HG02678 (cell line): ENCODE measurements at regions not wholly inside any gene's neighbourhood (a gene's known extent, or its start where the extent isn't known, plus 50 kb on each side); places are given as distances from the start of the nearest gene placed in this dataset.

ENCODE experiments used
- ATAC-seq: cut with Tn5 transposase; IDR thresholded peaks from one replicate; pipeline ENCODE4 v1.9.1; 2021; ENCODE audit warnings: mild to moderate bottlenecking, moderate library complexity; ENCODE audit not compliant: unreplicated experiment

DNA sequence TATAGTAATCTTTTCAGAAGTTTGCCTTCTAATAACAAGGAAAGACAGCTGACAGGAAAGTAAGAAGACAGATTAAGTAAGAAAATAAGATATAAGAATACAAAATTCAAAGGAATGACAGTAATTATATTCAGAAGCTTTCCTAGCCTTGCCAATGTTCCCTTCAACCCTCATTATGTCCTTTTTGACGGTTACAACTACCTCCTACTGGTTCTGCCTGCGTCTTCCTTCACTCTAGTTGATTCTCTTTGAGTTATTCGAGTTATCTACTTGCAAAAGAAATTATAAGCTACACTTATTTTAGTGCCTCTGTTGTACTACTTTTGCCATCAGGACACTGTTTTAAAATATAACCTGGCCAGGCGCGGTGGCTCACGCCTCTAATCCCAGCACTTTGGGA, 218.9 kb upstream of the GYPC start:
- no peak for ATAC-seq

GRCh38 chr2:126444512-126444911, 211.4 kb upstream of the GYPC start:
- ATAC-seq: no peak

DNA sequence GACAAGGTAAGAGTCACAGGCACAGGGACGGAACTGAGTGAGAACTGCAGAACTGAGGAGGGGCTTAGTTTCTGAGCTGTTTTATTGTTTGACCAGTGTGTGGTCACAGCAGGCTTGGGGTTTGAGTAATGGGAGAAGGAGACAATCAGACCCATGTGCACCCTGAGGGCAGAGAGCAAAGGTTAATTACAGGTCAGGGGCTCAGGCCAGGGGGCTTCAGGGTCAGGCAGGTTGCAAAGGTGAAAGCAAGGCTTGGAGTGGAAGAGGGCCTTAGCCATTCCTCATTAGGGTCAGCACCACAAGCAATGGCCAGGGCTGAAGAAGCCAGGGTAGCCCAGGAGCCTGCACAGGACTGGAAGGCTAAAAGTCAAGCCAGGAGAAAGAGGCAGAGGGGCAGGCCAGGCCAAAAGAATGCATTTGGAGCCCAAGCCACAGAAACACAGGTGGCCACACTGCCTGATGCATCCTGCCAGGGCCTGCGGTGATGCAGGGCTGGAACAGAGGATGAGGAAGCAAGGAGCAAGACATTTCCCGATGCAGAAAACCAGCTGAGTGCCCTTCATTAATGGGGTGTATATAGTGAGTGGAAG, 209.8 kb upstream of the GYPC start:
- ATAC-seq: no peak

- ATAC-seq: no peak
These were observed 207.3 kb upstream of the GYPC start for GRCh38 chr2:126448611-126449010.

- ATAC-seq: peak; percentile 71
These were observed 206.3 kb upstream of the GYPC start for GRCh38 chr2:126449677-126450076.

GRCh38 chr2:126463892-126464674, 191.9 kb upstream of the GYPC start:
- no peak for ATAC-seq

DNA sequence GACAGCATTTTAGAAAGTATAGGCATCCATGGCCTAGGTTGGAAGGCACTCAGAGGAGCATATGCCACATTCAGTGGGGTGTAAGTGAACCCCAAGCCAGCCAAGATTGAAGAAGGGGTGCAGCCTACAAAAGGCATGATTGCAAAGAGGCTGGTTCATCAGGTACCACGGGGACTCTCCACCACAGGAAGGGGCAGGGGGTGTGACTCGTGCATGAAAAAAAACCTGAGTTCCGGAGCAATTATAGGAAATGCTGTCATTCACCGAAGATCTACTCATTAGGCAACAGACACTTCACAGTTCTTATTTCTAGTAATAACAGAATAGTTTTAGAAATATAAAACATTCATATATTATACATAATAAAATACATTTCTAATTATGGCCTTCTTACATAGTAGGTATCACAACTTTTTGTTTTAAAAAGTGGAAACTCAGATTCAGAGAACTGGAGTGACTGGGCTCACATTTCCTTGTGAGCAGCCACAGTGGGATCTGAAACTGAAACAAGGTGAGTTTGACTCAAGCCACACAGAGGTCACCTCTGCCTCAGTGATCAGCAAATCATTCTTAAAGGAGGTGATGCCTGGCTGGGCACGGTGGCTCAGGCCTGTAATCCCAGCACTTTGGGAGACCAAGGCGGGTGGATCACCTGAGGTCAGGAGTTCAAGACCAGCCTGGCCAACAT, 188.4 kb upstream of the GYPC start:
- ATAC-seq: peak; percentile 81

GRCh38 chr2:126475031-126475430, 180.9 kb upstream of the GYPC start:
- no peak for ATAC-seq

DNA sequence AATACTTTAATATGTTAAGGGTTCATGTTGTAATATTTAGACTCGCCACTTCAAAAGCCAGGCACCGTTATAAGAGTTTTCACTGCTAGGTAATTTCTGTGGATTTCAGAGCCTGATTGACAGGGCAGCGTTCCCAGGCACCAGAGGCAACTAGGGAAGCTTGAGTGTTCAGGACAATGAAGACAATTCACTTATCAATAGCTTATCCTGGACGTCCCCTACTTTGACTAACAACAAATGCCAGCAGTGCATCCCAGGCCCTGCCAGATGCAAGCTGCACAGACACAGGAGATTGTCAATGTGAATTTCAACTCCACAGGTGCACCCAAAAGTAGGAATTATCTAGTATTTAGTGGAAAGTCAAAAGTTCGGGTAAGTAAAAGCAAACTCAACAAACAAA, 179.3 kb upstream of the GYPC start:
- no peak for ATAC-seq

GRCh38 chr2:126480033-126480432, 175.9 kb upstream of the GYPC start:
- no peak for ATAC-seq

GRCh38 chr2:126482582-126483464, 173.1 kb upstream of the GYPC start:
- no peak for ATAC-seq

DNA sequence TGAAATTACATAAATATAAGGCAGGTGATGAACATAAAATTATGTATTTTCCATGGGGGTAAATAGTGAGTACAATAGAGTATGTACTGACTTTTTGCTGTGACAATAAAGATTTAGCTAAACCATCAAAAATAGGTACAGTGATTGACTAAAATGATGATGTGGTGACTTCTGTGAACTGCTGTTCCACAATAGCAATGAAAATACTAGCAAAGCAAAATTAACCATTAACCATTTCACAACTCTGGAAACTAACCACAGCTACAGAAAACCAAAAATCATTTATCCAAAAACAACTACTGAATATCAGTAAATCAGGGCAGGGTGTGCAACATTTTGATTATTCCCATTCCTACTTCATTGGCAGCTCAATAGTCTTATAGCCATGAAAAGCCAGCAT, 161.4 kb upstream of the GYPC start:
- ATAC-seq: no peak

DNA sequence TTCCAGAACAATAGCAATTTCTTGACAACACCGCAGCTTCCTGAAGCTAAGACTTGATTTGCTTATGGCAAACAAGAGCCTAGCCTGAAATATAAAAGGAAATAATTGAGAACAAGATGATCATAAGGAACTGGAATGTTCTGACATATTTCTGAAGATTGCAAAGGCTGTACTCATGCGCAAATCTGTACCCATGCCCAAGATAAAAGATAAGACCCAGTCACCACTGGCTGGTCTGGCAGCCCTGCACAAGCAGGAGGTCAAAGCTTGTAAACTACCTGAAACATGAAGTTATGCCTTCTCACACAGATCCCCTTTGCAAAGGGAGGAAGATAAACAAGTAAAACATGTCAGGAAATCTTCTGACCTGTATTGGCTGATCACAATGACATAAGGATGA, 160.8 kb upstream of the GYPC start:
- ATAC-seq: no peak

DNA sequence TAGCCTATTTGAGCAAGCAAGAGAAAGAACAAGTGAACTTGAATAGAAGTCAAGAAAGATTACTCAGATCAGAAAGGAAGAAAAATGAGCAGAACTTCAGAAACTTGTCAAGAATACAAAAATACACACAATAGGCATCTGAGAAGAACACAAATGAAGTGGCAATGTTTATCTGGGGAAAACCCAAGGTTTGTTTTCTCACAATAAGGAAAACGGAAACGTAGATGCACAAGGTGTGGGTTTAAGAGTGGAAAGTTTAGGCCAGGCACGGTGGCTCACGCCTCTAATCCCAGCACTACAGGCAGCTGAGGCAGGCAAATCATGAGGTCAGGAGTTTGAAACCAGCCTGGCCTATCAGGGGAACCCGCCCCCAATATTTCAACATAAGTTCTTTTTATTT, 159.5 kb upstream of the GYPC start:
- ATAC-seq: peak; percentile 81

DNA sequence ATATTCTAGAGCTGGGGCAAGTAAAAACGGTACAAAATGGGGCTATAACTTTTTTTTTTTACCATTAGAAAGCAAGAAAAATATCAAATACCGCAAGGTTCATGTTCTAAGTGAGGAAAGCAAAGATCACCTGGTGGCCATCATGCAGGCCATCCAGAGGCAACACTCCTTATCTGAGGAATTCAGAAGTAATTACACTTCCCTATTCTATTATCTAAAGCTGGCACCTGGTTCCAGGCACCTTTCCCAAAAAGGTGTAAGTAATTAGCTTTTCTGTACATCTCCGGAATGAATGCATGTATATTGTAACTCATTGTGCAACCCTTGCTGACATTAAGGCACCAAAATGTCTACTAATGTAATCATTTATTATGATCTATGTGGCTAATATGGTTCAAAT, 152.5 kb upstream of the GYPC start:
- no peak for ATAC-seq

GRCh38 chr2:126504949-126505348, 151.0 kb upstream of the GYPC start:
- ATAC-seq: no peak

GRCh38 chr2:126506786-126507185, 149.2 kb upstream of the GYPC start:
- no peak for ATAC-seq

- ATAC-seq: no peak
These were observed 148.5 kb upstream of the GYPC start for GRCh38 chr2:126507425-126507911.

- no peak for ATAC-seq
These were observed 145.6 kb upstream of the GYPC start for GRCh38 chr2:126510356-126510755.

DNA sequence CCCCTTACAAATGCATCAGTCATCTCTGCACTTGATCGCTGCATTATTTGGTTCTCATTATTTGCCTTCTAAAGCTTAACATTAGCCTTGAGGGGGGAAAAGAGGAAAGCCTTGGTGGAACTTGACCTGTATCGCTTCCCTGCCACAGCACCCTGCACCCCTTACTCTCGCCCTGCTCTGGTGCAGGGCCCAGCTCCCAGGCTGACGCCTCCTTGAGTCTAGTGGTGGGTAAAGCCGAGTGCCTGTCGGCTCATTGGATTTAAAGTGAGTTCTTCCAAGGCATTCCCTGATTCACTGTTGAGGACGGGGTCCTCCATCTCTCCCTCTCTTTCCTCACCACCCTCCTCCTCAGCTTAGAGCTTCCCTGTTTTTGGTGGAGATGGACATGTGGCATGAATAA, 145.0 kb upstream of the GYPC start:
- ATAC-seq: no peak

GRCh38 chr2:126512026-126512425, 143.9 kb upstream of the GYPC start:
- no peak for ATAC-seq
